ENCODE measurements at regions not wholly inside any gene's neighbourhood (a gene's known extent, or its start where the extent isn't known, plus 50 kb on each side); places are given as distances from the start of the nearest gene placed in this dataset.

DNA sequence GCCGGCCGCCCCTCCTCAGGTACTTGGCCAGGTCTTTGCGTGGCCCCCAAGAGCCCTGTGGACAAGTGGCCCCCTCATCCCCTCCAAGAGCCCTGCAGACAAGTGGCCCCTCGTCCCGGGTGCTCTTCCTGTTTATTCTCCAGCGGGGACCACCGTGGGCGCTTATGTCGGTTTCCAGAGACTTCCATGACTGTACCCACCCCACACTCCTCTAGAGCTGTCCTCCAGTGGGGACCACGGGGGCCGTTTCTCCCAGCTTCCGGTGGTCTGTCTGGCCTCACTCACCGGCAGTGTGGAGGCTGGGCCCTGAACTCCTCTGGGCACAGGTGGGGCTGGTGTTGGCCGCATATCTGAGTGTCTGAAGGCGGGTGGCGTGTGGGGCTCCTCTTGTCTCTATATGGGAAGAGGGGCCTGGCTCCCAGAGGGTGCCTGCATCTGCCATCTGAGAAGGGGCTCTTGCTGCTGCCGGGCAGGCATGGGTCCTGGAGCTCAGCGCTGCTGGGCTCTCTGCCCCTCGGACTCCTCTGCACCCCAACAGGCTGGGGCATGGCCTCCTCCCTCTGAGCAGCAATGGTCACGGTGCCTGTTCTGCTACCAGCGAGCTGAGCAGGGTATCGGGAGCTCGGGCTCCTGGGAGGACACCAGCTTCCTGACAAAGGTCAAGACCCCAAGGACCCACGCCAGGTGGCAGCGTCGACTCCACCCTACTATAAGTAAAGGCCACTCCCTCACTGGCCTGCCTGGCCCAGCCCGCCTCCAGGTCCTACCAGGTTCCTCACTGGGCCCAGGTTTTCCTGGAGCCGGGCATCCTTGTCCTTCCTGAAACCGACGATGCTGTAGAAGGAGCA is 1264.3 kb downstream of the BRD1 start:
- Histone ChIP-seq H4K20me1 (ENCODE audit: insufficient read depth, low read length) (peaks cover 2% of the 10 kb centered on the region; the same call in 1 of the 2 replicates), H3K4me2 (ENCODE audit: low read depth, low read length) (no peak overlapping the region), H3K4me1 (ENCODE audit: insufficient read depth, low read length) (peaks cover 6% of the 10 kb centered on the region; the same call in 1 of the 2 replicates), H2AFZ (ENCODE audit: low read length) (no peak overlapping the region), H3K79me2 (ENCODE audit: insufficient read depth, low read length) (no peaks in the 10 kb centered on the region), H3K9ac (ENCODE audit: insufficient read depth, low read depth, low read length) (no peak overlapping the region), H3K9me3 (ENCODE audit: low read length) (no peaks in the 10 kb centered on the region), H3K27me3 (ENCODE audit: control insufficient read depth in 1 of 2, insufficient read depth in 2 of 2, low read length in 2 of 2) (peaks cover 6 to 51% of the 10 kb centered on the region in 2 experiments), H3K36me3 (replicated peaks in 1 of 2; ENCODE audit: control insufficient read depth in 1 of 2, insufficient read depth in 2 of 2, low read length in 2 of 2) (no peaks in the 10 kb centered on the region), H3K27ac (ENCODE audit: extremely low read length, insufficient read depth, low read length) (no peak overlapping the region), H3K4me3 (replicated peaks in 1 of 3; ENCODE audit: insufficient read depth in 1 of 3, low read depth in 2 of 3, low read length in 3 of 3) (no peak overlapping the region)
- ATAC-seq (no peak), FAIRE-seq (no peak), DNase-seq (ENCODE audit: low spot score) (no peak)
- TF ChIP-seq FOXJ3 (CRISPR knock-in tag; IDR thresholded peaks at IDR 0.05; ENCODE audit: borderline replicate concordance), result no peak
- BruUV-seq (replicated peaks), result no TSS peak
- intact Hi-C loops (cut with micrococcal nuclease; ENCODE audit: unreplicated experiment) (no loop called here), in situ Hi-C loops (cut with HindIII; ENCODE audit: extremely low pct_ligation_motif_present, low pct_unique_long_range_greater_than_20kb) (loop anchor here (25.0 kb wide), 1 partner anchor 749 kb away; no protein-coding TSS in a partner anchor)
- WGBS (ENCODE audit: low lambda C conversion rate), result 63% methylated on average over 8 of the region's 30 CpGs
- ChIA-PET CTCF (ENCODE audit: low intra/inter-chr PET ratio, low total read pairs) (no interaction called here), POLR2A (no interaction called here)

DNA sequence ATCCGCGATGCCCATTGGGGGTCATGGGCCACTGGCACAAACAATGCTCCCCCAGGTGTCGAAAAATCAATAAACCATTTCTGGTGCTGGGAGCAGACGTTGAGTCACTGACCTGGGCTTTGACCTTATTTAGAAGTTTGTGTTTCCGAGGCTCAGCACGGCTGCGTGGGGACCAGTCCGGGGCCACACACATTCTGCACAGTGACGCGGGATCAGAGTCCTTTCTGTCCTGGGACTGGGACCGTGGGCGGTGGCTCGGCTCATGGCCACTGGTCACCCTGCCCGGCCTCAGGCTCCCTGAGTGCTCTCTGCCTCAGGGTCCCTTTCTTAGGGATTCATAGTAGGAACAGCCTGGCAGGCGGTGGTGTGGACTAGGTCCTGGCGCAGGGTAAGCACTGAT is 1266.0 kb downstream of the BRD1 start:
- WGBS (ENCODE audit: low lambda C conversion rate), result 22% methylated on average over 2 of the region's 16 CpGs
- peak; percentile 58 for ATAC-seq
- H3K4me3 ChIP-seq (replicated peaks in 1 of 3; ENCODE audit: insufficient read depth in 1 of 3, low read depth in 2 of 3, low read length in 3 of 3), result no peak overlapping the region
- H3K36me3 ChIP-seq (replicated peaks in 1 of 2; ENCODE audit: control insufficient read depth in 1 of 2, insufficient read depth in 2 of 2, low read length in 2 of 2), result no peaks in the 10 kb centered on the region
- CTCF ChIA-PET (ENCODE audit: low intra/inter-chr PET ratio, low total read pairs), result interaction anchor here (0.6 kb wide), 1 partner anchor 425 kb away, joined by 3 read pairs; no protein-coding TSS in a partner anchor
- in situ Hi-C loops (cut with HindIII; ENCODE audit: extremely low pct_ligation_motif_present, low pct_unique_long_range_greater_than_20kb), result loop anchor here (25.0 kb wide), 1 partner anchor 751 kb away; no protein-coding TSS in a partner anchor
- no peak overlapping the region for H3K9ac ChIP-seq (ENCODE audit: insufficient read depth, low read depth, low read length)
- no peak overlapping the region for H3K4me2 ChIP-seq (ENCODE audit: low read depth, low read length)
- no peak for TF ChIP-seq NR2F6 (IDR thresholded peaks at IDR 0.05)
- 0 out of 2 replicates have a peak, but pooled peaks have one; percentile 18 for TF ChIP-seq NR2F6 (CRISPR knock-in tag; IDR thresholded peaks at IDR 0.05)
- TF ChIP-seq, protein P1, sequence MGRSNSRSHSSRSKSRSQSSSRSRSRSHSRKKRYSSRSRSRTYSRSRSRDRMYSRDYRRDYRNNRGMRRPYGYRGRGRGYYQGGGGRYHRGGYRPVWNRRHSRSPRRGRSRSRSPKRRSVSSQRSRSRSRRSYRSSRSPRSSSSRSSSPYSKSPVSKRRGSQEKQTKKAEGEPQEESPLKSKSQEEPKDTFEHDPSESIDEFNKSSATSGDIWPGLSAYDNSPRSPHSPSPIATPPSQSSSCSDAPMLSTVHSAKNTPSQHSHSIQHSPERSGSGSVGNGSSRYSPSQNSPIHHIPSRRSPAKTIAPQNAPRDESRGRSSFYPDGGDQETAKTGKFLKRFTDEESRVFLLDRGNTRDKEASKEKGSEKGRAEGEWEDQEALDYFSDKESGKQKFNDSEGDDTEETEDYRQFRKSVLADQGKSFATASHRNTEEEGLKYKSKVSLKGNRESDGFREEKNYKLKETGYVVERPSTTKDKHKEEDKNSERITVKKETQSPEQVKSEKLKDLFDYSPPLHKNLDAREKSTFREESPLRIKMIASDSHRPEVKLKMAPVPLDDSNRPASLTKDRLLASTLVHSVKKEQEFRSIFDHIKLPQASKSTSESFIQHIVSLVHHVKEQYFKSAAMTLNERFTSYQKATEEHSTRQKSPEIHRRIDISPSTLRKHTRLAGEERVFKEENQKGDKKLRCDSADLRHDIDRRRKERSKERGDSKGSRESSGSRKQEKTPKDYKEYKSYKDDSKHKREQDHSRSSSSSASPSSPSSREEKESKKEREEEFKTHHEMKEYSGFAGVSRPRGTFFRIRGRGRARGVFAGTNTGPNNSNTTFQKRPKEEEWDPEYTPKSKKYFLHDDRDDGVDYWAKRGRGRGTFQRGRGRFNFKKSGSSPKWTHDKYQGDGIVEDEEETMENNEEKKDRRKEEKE (IDR thresholded peaks at IDR 0.05), result no peak
- no peak for TF ChIP-seq ZNF792 (CRISPR knock-in tag; IDR thresholded peaks at IDR 0.05)
- TF ChIP-seq SRF (IDR thresholded peaks at IDR 0.05; ENCODE audit: low read depth, low read length), result 0 out of 2 replicates have a peak, but pooled peaks have one; percentile 12
- TF ChIP-seq FOSL2 (CRISPR knock-in tag; IDR thresholded peaks at IDR 0.05), result peak; percentile 45
- TF ChIP-seq, protein P2, sequence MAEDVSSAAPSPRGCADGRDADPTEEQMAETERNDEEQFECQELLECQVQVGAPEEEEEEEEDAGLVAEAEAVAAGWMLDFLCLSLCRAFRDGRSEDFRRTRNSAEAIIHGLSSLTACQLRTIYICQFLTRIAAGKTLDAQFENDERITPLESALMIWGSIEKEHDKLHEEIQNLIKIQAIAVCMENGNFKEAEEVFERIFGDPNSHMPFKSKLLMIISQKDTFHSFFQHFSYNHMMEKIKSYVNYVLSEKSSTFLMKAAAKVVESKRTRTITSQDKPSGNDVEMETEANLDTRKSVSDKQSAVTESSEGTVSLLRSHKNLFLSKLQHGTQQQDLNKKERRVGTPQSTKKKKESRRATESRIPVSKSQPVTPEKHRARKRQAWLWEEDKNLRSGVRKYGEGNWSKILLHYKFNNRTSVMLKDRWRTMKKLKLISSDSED (CRISPR knock-in tag; IDR thresholded peaks at IDR 0.05), result no peak
- no peaks in the 10 kb centered on the region for H3K9me3 ChIP-seq (ENCODE audit: low read length)
- H4K20me1 ChIP-seq (ENCODE audit: insufficient read depth, low read length), result peaks cover 2% of the 10 kb centered on the region; the same call in 1 of the 2 replicates
- peaks cover 6% of the 10 kb centered on the region; the same call in 1 of the 2 replicates for H3K4me1 ChIP-seq (ENCODE audit: insufficient read depth, low read length)
- no peaks in the 10 kb centered on the region for H3K79me2 ChIP-seq (ENCODE audit: insufficient read depth, low read length)
- no peak for DNase-seq (ENCODE audit: low spot score)
- no peak for FAIRE-seq
- POLR2A ChIA-PET, result no interaction called here
- no peak overlapping the region for H3K27ac ChIP-seq (ENCODE audit: extremely low read length, insufficient read depth, low read length)
- intact Hi-C loops (cut with micrococcal nuclease; ENCODE audit: unreplicated experiment), result no loop called here
- H2AFZ ChIP-seq (ENCODE audit: low read length), result no peak overlapping the region
- H3K27me3 ChIP-seq (ENCODE audit: control insufficient read depth in 1 of 2, insufficient read depth in 2 of 2, low read length in 2 of 2), result peaks cover 10 to 48% of the 10 kb centered on the region in 2 experiments
- BruUV-seq (replicated peaks), result no TSS peak

All from HepG2 (cell line).